Gastroesophageal sphincter (tissue), 3 donors: ENCODE measurements at regions not wholly inside any gene's neighbourhood (a gene's known extent, or its start where the extent isn't known, plus 50 kb on each side); places are given as distances from the start of the nearest gene placed in this dataset.

ENCODE experiments used
- CTCF ChIP-seq, 4 experiments: fragments of 200-600 bp in 2 of 4; fragments of 450-650 bp in 2 of 4; sonication (generic) in 1 of 4; IDR thresholded peaks; one replicate each; pipeline ENCODE4 v1.5.1; 2017 to 2019; ENCODE audit warnings: antibody characterized with exemption in 4 of 4, mild to moderate bottlenecking in 2 of 4, moderate library complexity in 2 of 4
- POLR2A ChIP-seq, 2 donors: fragments of 450-650 bp; IDR thresholded peaks; one replicate each; pipeline ENCODE4 v1.6.1; 2017; ENCODE audit warnings: antibody characterized with exemption in 2 of 2, mild to moderate bottlenecking in 2 of 2, moderate library complexity in 1 of 2
- POLR2AphosphoS5 ChIP-seq: sonication (generic); formaldehyde crosslinking; IDR thresholded peaks from one replicate; pipeline ENCODE4 v1.6.1; 2017; ENCODE audit warnings: antibody characterized with exemption

- TF ChIP-seq CTCF (IDR thresholded peaks at IDR 0.05) (no peak), POLR2AphosphoS5 (no peak), POLR2A (IDR thresholded peaks at IDR 0.05) (no peak)
These were observed 304.4 kb downstream of the AASDHPPT start for GRCh38 chr11:106381895-106382294.
